ENCODE measurements at regions not wholly inside any gene's neighbourhood (a gene's known extent, or its start where the extent isn't known, plus 50 kb on each side); places are given as distances from the start of the nearest gene placed in this dataset.
"Not testable (repeated sequence)": the region's sequence is repeated elsewhere in the genome, so short reads cannot be mapped to it uniquely, and the experiment has no call there.

DNA sequence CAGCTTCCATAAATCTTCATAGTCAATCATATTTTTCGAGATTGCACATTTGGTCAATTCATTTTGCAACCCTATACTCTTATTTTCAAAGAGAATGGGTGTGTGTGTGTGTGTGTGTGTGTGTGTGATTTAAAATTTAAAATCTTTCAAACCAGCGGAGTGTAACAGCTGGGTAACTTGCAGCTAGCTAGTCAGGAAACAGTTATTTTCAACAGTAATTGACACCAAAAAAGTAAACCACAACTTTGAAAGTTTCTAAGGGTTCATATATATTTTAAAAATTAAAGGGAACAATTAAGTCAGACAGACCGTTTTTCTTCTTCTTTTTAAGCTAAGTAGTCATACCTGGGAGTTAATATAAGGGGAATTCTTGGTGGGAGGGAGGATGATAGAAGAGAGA is 57.0 kb downstream of the PRR18 start:
- Histone ChIP-seq H4K20me1 (ENCODE audit: insufficient read depth, low read length) (no peaks in the 10 kb centered on the region), H3K4me2 (ENCODE audit: insufficient read depth, low read length) (no peak overlapping the region), H3K4me1 (ENCODE audit: insufficient read depth, low read length) (no peaks in the 10 kb centered on the region), H3K9me3 (ENCODE audit: low read depth, low read length) (no peaks in the 10 kb centered on the region), H3K27me3 (ENCODE audit: insufficient read depth, low read length) (peaks cover 28% of the 10 kb centered on the region), H2AFZ (ENCODE audit: low read length) (no peak overlapping the region), H3K79me2 (ENCODE audit: insufficient read depth, low read length) (no peaks in the 10 kb centered on the region), H3K4me3 (ENCODE audit: insufficient read depth, low read length) (no peak overlapping the region), H3K27ac (ENCODE audit: low read depth, low read length) (no peak overlapping the region), H3K36me3 (ENCODE audit: insufficient read depth, low read length) (no peaks in the 10 kb centered on the region)
- TF ChIP-seq, protein P1, sequence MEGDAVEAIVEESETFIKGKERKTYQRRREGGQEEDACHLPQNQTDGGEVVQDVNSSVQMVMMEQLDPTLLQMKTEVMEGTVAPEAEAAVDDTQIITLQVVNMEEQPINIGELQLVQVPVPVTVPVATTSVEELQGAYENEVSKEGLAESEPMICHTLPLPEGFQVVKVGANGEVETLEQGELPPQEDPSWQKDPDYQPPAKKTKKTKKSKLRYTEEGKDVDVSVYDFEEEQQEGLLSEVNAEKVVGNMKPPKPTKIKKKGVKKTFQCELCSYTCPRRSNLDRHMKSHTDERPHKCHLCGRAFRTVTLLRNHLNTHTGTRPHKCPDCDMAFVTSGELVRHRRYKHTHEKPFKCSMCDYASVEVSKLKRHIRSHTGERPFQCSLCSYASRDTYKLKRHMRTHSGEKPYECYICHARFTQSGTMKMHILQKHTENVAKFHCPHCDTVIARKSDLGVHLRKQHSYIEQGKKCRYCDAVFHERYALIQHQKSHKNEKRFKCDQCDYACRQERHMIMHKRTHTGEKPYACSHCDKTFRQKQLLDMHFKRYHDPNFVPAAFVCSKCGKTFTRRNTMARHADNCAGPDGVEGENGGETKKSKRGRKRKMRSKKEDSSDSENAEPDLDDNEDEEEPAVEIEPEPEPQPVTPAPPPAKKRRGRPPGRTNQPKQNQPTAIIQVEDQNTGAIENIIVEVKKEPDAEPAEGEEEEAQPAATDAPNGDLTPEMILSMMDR (IDR thresholded peaks at IDR 0.05; ENCODE audit: extremely low read depth, low read depth, low read length), result no peak
- DNase-seq (ENCODE audit: insufficient read length, low spot score, missing footprints), result no peak

DNA sequence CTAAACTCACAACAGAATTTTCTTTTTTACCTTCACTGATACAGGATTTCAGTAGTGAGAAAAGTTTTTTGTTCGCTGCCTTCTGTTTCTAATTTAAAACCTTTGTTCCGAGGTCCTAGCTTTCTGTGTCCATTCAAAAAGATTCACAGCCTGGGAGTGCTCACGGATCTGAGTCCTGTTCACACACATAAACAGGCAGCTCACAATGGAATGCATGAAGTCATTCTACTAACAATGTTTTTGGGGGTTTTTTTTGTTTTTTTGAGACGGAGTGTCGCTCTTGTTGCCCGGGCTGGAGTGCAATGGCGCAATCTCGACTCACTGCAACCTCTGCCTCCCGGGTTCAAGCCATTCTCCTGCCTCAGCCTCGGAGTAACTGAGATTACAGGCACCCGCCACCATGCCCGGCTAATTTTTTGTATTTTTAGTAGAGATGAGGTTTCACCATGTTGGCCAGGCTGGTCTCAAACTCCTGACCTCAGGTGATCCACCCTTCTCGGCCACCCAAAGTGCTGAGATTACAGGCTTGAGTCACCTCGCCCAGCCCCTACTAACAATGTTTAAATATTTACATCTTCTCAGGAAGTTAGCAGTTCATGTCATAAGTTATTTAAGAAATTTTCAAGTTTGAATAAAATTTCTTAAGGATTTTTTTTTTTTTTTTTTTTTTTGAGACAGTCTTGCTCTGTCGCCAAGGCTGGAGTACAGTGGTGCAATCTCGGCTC is 59.0 kb downstream of the PRR18 start:
- not testable (repeated sequence) for H3K4me1 ChIP-seq (ENCODE audit: insufficient read depth, low read length); H3K9me3 ChIP-seq (ENCODE audit: low read depth, low read length); H3K27ac ChIP-seq (ENCODE audit: low read depth, low read length); H4K20me1 ChIP-seq (ENCODE audit: insufficient read depth, low read length); H3K4me3 ChIP-seq (ENCODE audit: insufficient read depth, low read length); DNase-seq (ENCODE audit: insufficient read length, low spot score, missing footprints); H3K36me3 ChIP-seq (ENCODE audit: insufficient read depth, low read length); H2AFZ ChIP-seq (ENCODE audit: low read length); H3K79me2 ChIP-seq (ENCODE audit: insufficient read depth, low read length); H3K4me2 ChIP-seq (ENCODE audit: insufficient read depth, low read length)
- peaks cover 16% of the 10 kb centered on the region for H3K27me3 ChIP-seq (ENCODE audit: insufficient read depth, low read length)

DNA sequence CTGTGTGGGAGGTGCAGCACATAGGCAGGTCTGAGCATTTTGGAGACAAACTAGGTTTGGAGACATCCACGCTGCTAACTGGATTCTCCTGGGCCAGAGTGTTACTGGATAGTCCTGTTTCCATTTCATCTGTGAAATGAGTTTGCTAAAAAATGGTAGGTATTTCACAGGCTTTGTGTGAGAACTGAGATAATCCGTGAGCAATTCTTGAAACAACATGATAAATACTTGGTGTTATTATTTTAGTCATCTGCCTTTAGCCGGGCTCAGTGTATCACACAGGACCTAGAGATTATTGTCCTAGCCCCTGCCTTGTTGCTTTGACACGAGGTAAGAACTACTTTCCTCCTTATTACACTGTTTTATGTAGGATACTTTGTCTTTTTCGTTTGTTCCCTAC is 63.0 kb downstream of the PRR18 start:
- no peak for DNase-seq (ENCODE audit: insufficient read length, low spot score, missing footprints)
- H3K9me3 ChIP-seq (ENCODE audit: low read depth, low read length), result no peaks in the 10 kb centered on the region
- no peak overlapping the region for H3K4me2 ChIP-seq (ENCODE audit: insufficient read depth, low read length)
- H3K27me3 ChIP-seq (ENCODE audit: insufficient read depth, low read length), result peaks cover 2% of the 10 kb centered on the region
- no peaks in the 10 kb centered on the region for H3K36me3 ChIP-seq (ENCODE audit: insufficient read depth, low read length)
- no peaks in the 10 kb centered on the region for H3K79me2 ChIP-seq (ENCODE audit: insufficient read depth, low read length)
- H3K27ac ChIP-seq (ENCODE audit: low read depth, low read length), result no peak overlapping the region
- TF ChIP-seq, protein P1 (IDR thresholded peaks at IDR 0.05; ENCODE audit: extremely low read depth, low read depth, low read length), result no peak
- no peak overlapping the region for H2AFZ ChIP-seq (ENCODE audit: low read length)
- no peaks in the 10 kb centered on the region for H4K20me1 ChIP-seq (ENCODE audit: insufficient read depth, low read length)
- no peaks in the 10 kb centered on the region for H3K4me1 ChIP-seq (ENCODE audit: insufficient read depth, low read length)
- H3K4me3 ChIP-seq (ENCODE audit: insufficient read depth, low read length), result no peak overlapping the region

DNA sequence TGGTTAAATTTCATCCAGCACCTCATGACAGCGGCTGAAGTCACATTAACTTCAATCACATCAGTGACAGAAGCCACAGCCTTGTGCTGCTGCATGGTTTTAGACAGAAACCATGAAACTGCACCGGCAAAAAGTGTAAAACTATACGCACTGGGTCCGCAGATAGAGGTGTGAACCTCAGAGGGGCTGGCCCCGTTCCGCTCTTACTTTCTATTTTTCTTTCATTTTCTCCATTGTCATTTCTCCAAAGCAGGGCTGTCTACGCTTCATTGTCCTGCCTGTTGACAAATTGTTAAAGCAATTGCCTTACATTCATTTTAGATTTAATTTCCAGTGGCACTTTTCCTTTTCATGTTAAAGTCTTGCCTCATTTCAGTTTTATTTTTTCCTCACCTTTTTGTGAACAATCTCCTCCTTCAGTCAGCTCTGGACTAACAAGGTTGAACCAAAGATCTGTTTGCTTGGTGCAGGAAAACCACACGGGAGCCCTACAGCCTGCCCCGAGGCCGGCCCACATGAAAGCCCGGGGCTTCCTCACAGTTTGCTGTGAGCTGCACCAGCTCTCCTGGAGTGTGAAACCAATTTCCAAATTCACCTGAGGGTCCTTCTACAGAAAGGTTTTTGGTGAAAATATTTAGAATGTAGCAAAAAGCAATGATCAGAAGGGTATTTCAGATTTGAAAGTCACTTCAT is 63.7 kb downstream of the PRR18 start:
- H3K27ac ChIP-seq (ENCODE audit: low read depth, low read length), result no peak overlapping the region
- DNase-seq (ENCODE audit: insufficient read length, low spot score, missing footprints), result no peak
- H3K4me2 ChIP-seq (ENCODE audit: insufficient read depth, low read length), result peak overlapping the region; percentile 64
- H4K20me1 ChIP-seq (ENCODE audit: insufficient read depth, low read length), result no peaks in the 10 kb centered on the region
- peaks cover 2% of the 10 kb centered on the region for H3K27me3 ChIP-seq (ENCODE audit: insufficient read depth, low read length)
- no peaks in the 10 kb centered on the region for H3K9me3 ChIP-seq (ENCODE audit: low read depth, low read length)
- H3K4me1 ChIP-seq (ENCODE audit: insufficient read depth, low read length), result no peaks in the 10 kb centered on the region
- no peaks in the 10 kb centered on the region for H3K36me3 ChIP-seq (ENCODE audit: insufficient read depth, low read length)
- H2AFZ ChIP-seq (ENCODE audit: low read length), result no peak overlapping the region
- H3K79me2 ChIP-seq (ENCODE audit: insufficient read depth, low read length), result no peaks in the 10 kb centered on the region
- H3K4me3 ChIP-seq (ENCODE audit: insufficient read depth, low read length), result peak overlapping the region; percentile 25
- TF ChIP-seq, protein P1 (IDR thresholded peaks at IDR 0.05; ENCODE audit: extremely low read depth, low read depth, low read length), result no peak
